ENCODE measurements at regions not wholly inside any gene's neighbourhood (a gene's known extent, or its start where the extent isn't known, plus 50 kb on each side); places are given as distances from the start of the nearest gene placed in this dataset.

GRCh38 chr11:90784241-90784814 lies 561.5 kb upstream of the CHORDC1 start:
- Histone ChIP-seq H3K9me3 (ENCODE audit: control extremely low read depth in 1 of 3, control insufficient read depth in 2 of 3, insufficient read depth in 1 of 3, low read length in 2 of 3) (peaks cover 0 to 2% (median 0%) of the 10 kb centered on the region in 3 donors), H3K4me2 (replicated peaks; ENCODE audit: low read depth, low read length, poor library complexity, severe bottlenecking) (no peak overlapping the region), H2AFZ (ENCODE audit: insufficient read depth, low read depth, low read length, poor library complexity, severe bottlenecking) (no peak overlapping the region), H3K27me3 (replicated peaks in 1 of 4; ENCODE audit: control extremely low read depth in 1 of 4, control insufficient read depth in 3 of 4, insufficient read depth in 4 of 4, low read length in 3 of 4) (no peaks in the 10 kb centered on the region), H3K27ac (ENCODE audit: low read length in 2 of 2) (no peak overlapping the region), H3K4me3 (ENCODE audit: control extremely low read depth in 1 of 5, extremely low read depth in 1 of 5, insufficient read depth in 1 of 5, low read depth in 2 of 5, low read length in 4 of 5) (no peak overlapping the region), H3K79me2 (ENCODE audit: control insufficient read depth, insufficient read depth, low read length) (no peaks in the 10 kb centered on the region), H3K9ac (ENCODE audit: low read length) (no peak overlapping the region), H3K36me3 (replicated peaks in 1 of 2; ENCODE audit: control extremely low read depth in 1 of 2, control insufficient read depth in 1 of 2, extremely low read depth in 1 of 2, insufficient read depth in 2 of 2, low read length in 1 of 2) (no peaks in the 10 kb centered on the region), H4K20me1 (ENCODE audit: control insufficient read depth, insufficient read depth, low read length, poor library complexity, severe bottlenecking) (no peaks in the 10 kb centered on the region), H3K4me1 (ENCODE audit: control insufficient read depth in 2 of 2, insufficient read depth in 2 of 2, low read length in 2 of 2) (no peaks in the 10 kb centered on the region)
- ChIA-PET CTCF (no interaction called here), POLR2A (no interaction called here)
- TF ChIP-seq CTCF (IDR thresholded peaks at IDR 0.05) (no peak), EZH2 (IDR thresholded peaks at IDR 0.05; ENCODE audit: borderline replicate concordance, insufficient read depth, low read depth, low read length, poor library complexity, severe bottlenecking) (no peak)
- intact Hi-C loops (cut with micrococcal nuclease) = no loop called here
- Mint-ChIP-seq H3K27me3 (no peaks in the 10 kb centered on the region), H3K27ac (no peak overlapping the region), H3K4me1 (no peaks in the 10 kb centered on the region), H3K4me3 (no peak overlapping the region), H3K9me3 (ENCODE audit: insufficient read depth) (no peaks in the 10 kb centered on the region)
- no peak for DNase-seq
- no CpG with 5 or more reads among the region's 2 CpGs for WGBS (ENCODE audit: insufficient coverage)
- no peak for ATAC-seq (ENCODE audit: low read depth)

- DNase-seq = no peak
- intact Hi-C loops (cut with micrococcal nuclease) = no loop called here
- Histone ChIP-seq H3K4me2 (replicated peaks; ENCODE audit: low read depth, low read length, poor library complexity, severe bottlenecking) (no peak overlapping the region), H3K9ac (ENCODE audit: low read length) (no peak overlapping the region), H2AFZ (ENCODE audit: insufficient read depth, low read depth, low read length, poor library complexity, severe bottlenecking) (no peak overlapping the region), H3K4me3 (ENCODE audit: control extremely low read depth in 1 of 5, extremely low read depth in 1 of 5, insufficient read depth in 1 of 5, low read depth in 2 of 5, low read length in 4 of 5) (no peak overlapping the region), H3K27ac (ENCODE audit: low read length in 2 of 2) (no peak overlapping the region), H3K27me3 (replicated peaks in 1 of 4; ENCODE audit: control extremely low read depth in 1 of 4, control insufficient read depth in 3 of 4, insufficient read depth in 4 of 4, low read length in 3 of 4) (no peaks in the 10 kb centered on the region), H3K79me2 (ENCODE audit: control insufficient read depth, insufficient read depth, low read length) (no peaks in the 10 kb centered on the region), H3K36me3 (replicated peaks in 1 of 2; ENCODE audit: control extremely low read depth in 1 of 2, control insufficient read depth in 1 of 2, extremely low read depth in 1 of 2, insufficient read depth in 2 of 2, low read length in 1 of 2) (no peaks in the 10 kb centered on the region), H3K4me1 (ENCODE audit: control insufficient read depth in 2 of 2, insufficient read depth in 2 of 2, low read length in 2 of 2) (no peaks in the 10 kb centered on the region), H3K9me3 (ENCODE audit: control extremely low read depth in 1 of 3, control insufficient read depth in 2 of 3, insufficient read depth in 1 of 3, low read length in 2 of 3) (peaks cover 0 to 2% (median 0%) of the 10 kb centered on the region in 3 donors), H4K20me1 (ENCODE audit: control insufficient read depth, insufficient read depth, low read length, poor library complexity, severe bottlenecking) (no peaks in the 10 kb centered on the region)
- no peaks in the 10 kb centered on the region for H3K9me3 Mint-ChIP-seq (ENCODE audit: insufficient read depth)
- WGBS (ENCODE audit: insufficient coverage) = no CpG with 5 or more reads among the region's 3 CpGs
- no peak overlapping the region for H3K4me3 Mint-ChIP-seq
- H3K27me3 Mint-ChIP-seq = no peaks in the 10 kb centered on the region
- no peak for ATAC-seq (ENCODE audit: low read depth)
- POLR2A ChIA-PET = no interaction called here
- TF ChIP-seq EZH2 (IDR thresholded peaks at IDR 0.05; ENCODE audit: borderline replicate concordance, insufficient read depth, low read depth, low read length, poor library complexity, severe bottlenecking) (no peak), CTCF (IDR thresholded peaks at IDR 0.05) (no peak)
- no peak overlapping the region for H3K27ac Mint-ChIP-seq
- no peaks in the 10 kb centered on the region for H3K4me1 Mint-ChIP-seq
- CTCF ChIA-PET = no interaction called here
These were observed 560.3 kb upstream of the CHORDC1 start for GRCh38 chr11:90783111-90783510.
